SJCRH30 (cell line): ENCODE measurements at regions not wholly inside any gene's neighbourhood (a gene's known extent, or its start where the extent isn't known, plus 50 kb on each side); places are given as distances from the start of the nearest gene placed in this dataset.
A peak's percentile ranks its signal among the peaks of the same experiment; 100 is the strongest.

Source experiments
- DNase-seq, 2 experiments: peaks; one replicate each; pipeline ENCODE4 v3.0.0-alpha.2; 2015 to 2020
- H3K27ac ChIP-seq: fragments of 250-450 bp; sonication (Bioruptor Pico); 2 replicates; pipeline ENCODE4 v1.5.1; 2020; ENCODE audit warnings: mild to moderate bottlenecking, moderate library complexity
- H3K27me3 ChIP-seq: fragments of 250-450 bp; sonication (Bioruptor Pico); 2 replicates; pipeline ENCODE4 v1.5.1; 2020; ENCODE audit warnings: mild to moderate bottlenecking, moderate library complexity
- H3K36me3 ChIP-seq: fragments of 250-450 bp; sonication (Bioruptor Pico); 2 replicates; pipeline ENCODE4 v1.5.1; 2020; ENCODE audit warnings: mild to moderate bottlenecking, moderate library complexity
- H3K4me1 ChIP-seq: fragments of 250-450 bp; sonication (Bioruptor Pico); 2 replicates; pipeline ENCODE4 v1.5.1; 2020; ENCODE audit warnings: mild to moderate bottlenecking, moderate library complexity
- H3K4me3 ChIP-seq: fragments of 250-450 bp; sonication (Bioruptor Pico); 2 replicates; pipeline ENCODE4 v1.5.1; 2020; ENCODE audit warnings: mild to moderate bottlenecking, moderate library complexity
- H3K9me3 ChIP-seq: fragments of 250-450 bp; sonication (Bioruptor Pico); replicated peaks from 2 replicates; pipeline ENCODE4 v1.5.1; 2020; ENCODE audit warnings: mild to moderate bottlenecking, moderate library complexity

DNA sequence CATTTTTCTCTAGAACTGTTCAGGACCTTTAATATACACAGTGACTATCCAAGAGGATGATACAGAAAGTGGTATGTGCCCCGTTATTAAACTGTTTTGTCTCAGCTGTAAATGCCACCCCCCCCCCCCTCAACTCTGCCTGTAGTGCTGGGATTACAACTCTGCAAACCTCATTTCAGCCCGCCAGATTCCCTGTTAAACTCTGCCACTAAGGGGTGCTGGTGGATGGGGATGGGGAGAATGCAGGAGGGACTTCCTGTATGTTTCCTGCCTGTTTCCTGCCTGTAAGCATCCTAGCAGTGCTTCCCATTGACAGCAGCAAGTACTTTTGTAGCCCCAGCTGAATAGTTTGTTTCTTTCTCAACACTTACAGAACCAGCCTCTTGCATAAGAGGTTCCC is 301.7 kb upstream of the RORA start:
- Histone ChIP-seq H3K27ac (no peak overlapping the region), H3K4me3 (no peak overlapping the region), H3K36me3 (no peaks in the 10 kb centered on the region), H3K27me3 (no peaks in the 10 kb centered on the region), H3K4me1 (no peaks in the 10 kb centered on the region), H3K9me3 (no peaks in the 10 kb centered on the region)
- DNase-seq = peak; percentile 21 to 39

DNA sequence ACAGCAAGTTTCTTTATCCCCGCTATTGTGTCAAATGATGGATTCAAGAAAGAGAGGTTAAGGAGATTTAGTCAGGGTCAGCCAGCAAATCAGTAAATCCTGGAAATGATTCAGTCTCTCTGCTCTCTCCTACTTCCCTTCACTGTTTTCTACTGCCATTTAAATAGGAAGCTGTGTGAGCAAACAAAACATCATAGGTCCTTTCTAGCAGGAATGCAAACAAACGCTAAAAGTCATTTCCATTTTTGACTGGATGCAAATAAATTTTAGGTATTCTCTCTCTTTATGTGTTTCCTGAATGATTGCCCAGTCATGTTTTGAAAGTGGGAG is 299.4 kb upstream of the RORA start:
- Histone ChIP-seq H3K4me1 (no peaks in the 10 kb centered on the region), H3K9me3 (no peaks in the 10 kb centered on the region), H3K36me3 (no peaks in the 10 kb centered on the region), H3K27ac (no peak overlapping the region), H3K4me3 (no peak overlapping the region), H3K27me3 (no peaks in the 10 kb centered on the region)
- no peak for DNase-seq

DNA sequence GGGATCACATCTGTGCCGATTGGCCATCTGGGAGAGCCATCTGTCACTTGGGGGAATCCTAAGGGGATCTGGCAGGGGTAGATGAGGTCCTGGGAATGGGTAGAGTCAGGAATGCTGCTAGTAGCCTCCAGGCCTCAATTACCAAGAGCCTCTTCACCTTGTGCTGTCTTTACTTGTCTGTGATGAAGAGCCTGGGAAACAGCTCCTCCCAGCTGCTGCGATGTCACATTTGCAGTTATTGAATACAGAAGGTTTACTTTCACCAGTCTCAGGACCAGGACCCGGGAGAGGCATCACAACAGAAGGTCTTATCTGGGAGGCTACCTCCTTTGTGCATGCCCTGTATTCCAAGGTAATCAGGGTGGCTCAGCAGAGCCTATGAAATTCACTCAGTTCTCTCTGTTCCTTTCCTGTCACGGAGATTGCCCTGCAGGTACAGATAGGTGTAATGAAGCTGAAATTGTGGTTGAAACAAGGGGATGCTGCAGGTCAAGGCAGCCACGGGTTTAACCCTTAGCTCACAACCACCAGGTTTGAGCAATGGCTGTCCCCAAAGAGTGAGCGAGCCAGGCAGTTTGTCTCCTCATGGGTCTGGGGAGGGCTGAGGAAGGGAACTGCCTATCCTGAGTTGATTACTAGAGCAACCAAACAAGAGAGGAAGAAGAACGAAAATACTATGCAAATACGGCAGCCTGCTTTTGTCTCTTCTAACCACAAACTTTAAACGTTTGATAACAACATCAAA is 298.9 kb upstream of the RORA start:
- Histone ChIP-seq H3K36me3 (no peaks in the 10 kb centered on the region), H3K27me3 (no peaks in the 10 kb centered on the region), H3K9me3 (no peaks in the 10 kb centered on the region), H3K4me3 (no peak overlapping the region), H3K4me1 (no peaks in the 10 kb centered on the region), H3K27ac (no peak overlapping the region)
- no peak for DNase-seq

DNA sequence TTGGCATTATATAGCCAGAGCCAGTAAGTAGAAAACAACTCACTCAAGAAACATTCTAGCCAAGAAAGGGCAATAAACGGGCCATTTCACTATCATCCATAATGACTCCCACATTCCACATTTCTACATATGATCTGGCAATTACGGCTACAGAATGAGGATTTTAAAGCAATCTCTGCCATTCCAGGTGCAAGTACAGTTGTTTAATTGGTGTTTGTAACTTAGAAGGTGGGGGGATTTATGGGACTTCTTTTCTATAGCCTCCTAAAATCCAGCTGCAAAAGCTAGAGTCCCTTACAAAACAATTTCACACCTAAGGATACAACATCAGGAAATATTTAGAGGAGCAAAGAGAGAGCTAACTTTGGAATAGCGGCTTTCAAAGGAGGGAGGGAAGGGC is 295.4 kb upstream of the RORA start:
- DNase-seq = no peak
- H3K27ac ChIP-seq = no peak overlapping the region
- H3K36me3 ChIP-seq = no peaks in the 10 kb centered on the region
- no peak overlapping the region for H3K4me3 ChIP-seq
- peaks cover 7% of the 10 kb centered on the region for H3K4me1 ChIP-seq
- no peaks in the 10 kb centered on the region for H3K27me3 ChIP-seq
- H3K9me3 ChIP-seq = no peaks in the 10 kb centered on the region

DNA sequence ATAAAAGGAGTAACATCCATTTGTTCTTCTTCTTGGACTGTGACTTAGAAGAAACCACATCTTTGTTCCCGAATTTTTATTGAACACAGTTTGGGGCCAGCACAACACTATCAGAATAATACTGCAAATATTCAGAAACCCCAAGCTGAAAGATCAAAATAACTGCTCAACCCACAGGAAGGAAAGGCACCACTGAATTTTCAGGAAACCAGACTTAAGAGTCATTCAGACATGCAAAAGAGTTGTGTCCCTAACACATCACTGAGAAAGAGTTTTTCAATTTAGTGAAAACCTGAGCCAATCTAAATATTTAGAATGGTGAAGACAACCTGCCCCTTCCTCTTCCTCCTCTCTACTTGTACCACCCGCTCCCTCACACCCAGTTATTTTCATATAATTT is 295.0 kb upstream of the RORA start:
- no peaks in the 10 kb centered on the region for H3K27me3 ChIP-seq
- H3K36me3 ChIP-seq = no peaks in the 10 kb centered on the region
- H3K4me1 ChIP-seq = peaks cover 7% of the 10 kb centered on the region
- H3K9me3 ChIP-seq = no peaks in the 10 kb centered on the region
- H3K27ac ChIP-seq = no peak overlapping the region
- no peak for DNase-seq
- H3K4me3 ChIP-seq = no peak overlapping the region

DNA sequence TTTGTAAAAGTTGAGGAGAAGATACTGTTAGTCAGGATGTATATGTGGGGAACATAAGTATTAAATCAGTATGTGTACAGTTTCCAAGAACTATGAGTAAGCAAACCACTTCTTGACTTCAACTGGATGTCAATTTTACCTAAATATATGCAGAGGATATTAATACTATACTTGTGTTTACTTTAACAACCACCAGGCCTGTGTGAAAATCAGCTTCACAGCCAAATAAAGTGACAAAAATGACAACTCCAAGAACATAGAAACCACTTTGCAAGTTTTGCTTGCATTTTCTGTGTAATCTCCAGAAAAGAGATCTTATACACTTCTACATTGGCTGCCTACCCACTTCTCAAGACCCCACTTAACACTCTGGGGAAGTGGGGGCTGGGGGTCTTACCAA is 293.3 kb upstream of the RORA start:
- H3K27me3 ChIP-seq = no peaks in the 10 kb centered on the region
- no peaks in the 10 kb centered on the region for H3K9me3 ChIP-seq
- no peak for DNase-seq
- H3K27ac ChIP-seq = no peak overlapping the region
- no peak overlapping the region for H3K4me3 ChIP-seq
- H3K36me3 ChIP-seq = no peaks in the 10 kb centered on the region
- peaks cover 7% of the 10 kb centered on the region for H3K4me1 ChIP-seq

DNA sequence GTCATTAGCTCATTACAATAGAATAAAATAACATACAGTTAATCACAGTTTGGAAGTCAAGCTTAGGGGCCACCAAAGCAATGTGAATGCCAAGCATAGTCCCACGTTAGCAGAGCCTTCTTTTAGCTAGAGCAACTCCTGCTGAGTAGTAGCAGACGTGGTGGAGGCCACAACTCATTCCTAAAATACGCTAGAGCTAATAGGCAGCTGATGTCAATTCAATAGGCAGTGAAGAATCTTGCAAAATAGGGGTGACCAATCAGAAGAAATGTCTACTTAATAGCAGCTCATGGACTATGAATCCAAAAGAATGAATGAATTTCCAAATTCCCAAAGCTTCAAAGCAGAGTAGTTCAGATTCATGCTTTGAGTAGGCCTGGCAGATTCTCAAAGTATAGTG is 292.9 kb upstream of the RORA start:
- H3K9me3 ChIP-seq = no peaks in the 10 kb centered on the region
- H3K27me3 ChIP-seq = no peaks in the 10 kb centered on the region
- H3K27ac ChIP-seq = no peak overlapping the region
- peaks cover 7% of the 10 kb centered on the region for H3K4me1 ChIP-seq
- H3K4me3 ChIP-seq = no peak overlapping the region
- H3K36me3 ChIP-seq = no peaks in the 10 kb centered on the region
- no peak for DNase-seq

DNA sequence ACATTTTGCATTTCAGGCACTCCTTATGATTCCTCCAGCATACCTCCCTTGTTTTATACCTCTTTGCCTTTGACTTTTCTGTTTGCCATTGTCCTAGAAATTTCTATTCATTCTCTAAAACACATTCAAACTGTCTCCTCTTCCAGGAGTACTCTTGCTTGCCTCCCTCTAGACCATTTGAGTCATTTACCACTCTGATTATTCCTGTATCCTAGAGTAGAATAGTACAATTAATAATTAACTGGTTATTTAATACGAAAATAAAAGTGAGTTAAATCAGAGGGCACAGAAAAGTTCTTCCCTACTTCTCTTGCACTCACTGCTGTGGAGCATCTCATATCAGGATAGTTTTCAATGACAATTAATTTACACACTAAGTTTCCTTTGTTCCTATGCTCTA is 290.2 kb upstream of the RORA start:
- H3K36me3 ChIP-seq = no peaks in the 10 kb centered on the region
- no peaks in the 10 kb centered on the region for H3K9me3 ChIP-seq
- H3K4me3 ChIP-seq = no peak overlapping the region
- peaks cover 18% of the 10 kb centered on the region for H3K4me1 ChIP-seq
- no peak for DNase-seq
- no peak overlapping the region for H3K27ac ChIP-seq
- 0 out of 2 replicates have a peak, but pooled peaks cover 3% of the 10 kb centered on the region for H3K27me3 ChIP-seq

DNA sequence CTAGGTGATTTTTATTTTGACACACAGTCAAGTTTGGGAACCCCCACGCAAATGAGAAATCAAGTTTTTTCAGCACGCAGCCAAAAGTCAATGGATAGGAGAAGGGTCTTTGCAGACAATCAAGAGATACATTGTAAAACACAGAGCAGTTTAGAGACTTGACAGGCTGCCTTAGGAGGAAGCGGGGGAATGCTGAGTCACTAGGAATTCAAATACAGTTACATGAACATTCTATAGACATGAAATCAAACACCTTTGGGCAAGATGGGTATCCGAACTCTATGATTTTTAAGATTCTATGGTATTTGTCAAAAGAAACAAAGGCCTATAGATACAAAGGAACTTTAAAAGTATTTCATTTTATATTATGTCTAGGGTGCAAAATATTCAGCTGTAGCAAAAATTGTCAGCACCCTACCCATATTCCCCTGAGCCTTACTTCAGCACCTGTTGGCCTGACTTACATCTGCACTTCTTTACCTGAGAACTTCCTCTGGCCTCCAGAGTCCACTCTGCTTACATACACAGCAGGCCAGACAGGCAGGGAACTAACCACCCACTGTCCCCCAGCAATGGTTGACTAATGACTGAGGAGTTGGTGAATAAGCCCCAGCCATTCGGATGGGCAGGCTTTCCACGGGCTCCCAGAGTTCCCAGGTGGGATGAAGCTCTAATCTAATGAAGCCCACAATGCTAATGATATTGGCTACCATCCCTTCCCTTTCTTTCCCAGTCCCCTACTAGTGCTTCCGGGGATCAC is 289.3 kb upstream of the RORA start:
- Histone ChIP-seq H3K36me3 (no peaks in the 10 kb centered on the region), H3K4me1 (peaks cover 18% of the 10 kb centered on the region), H3K9me3 (no peaks in the 10 kb centered on the region), H3K4me3 (no peak overlapping the region), H3K27ac (no peak overlapping the region), H3K27me3 (0 out of 2 replicates have a peak, but pooled peaks cover 3% of the 10 kb centered on the region)
- DNase-seq = no peak

DNA sequence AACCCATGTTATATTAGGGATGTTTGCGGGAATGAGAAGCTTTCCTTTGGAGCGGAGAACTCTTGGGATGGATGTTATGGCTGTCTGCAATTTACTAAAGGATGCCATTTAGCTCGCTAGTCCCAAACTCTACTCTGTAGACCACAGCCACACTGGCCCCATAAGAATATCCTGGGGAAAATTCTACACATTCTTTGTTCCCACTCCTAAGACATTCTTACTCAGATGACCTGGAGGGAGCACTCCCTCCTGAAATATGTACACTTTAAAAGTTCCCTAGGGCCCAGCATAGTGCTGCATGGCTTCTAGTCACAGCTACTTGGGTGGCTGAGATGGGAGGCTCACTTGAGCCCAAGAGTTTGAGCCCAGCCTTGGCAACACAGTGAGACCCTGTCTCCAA is 288.7 kb upstream of the RORA start:
- Histone ChIP-seq H3K4me1 (peaks cover 18% of the 10 kb centered on the region), H3K4me3 (no peak overlapping the region)
- no peak for DNase-seq

DNA sequence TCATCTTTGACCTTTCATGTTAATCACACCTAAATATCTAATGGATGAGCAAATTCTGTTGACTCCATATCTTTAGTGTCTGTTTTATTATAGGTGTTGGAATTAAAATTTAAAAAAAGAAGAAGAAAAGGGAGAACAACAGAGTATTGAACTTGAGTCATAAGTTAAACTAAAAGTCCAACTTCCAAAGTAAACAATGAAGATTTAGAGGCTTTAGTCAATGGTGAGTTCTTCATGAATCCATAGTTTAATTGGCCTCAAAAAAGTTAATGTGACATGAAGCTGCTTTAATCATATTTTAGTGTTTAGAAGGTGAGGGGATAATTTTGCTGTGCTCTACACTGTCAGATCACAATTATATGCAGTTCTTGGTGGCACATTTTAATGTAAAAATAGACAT is 288.2 kb upstream of the RORA start:
- H3K4me1 ChIP-seq = peaks cover 18% of the 10 kb centered on the region
- H3K27me3 ChIP-seq = 0 out of 2 replicates have a peak, but pooled peaks cover 3% of the 10 kb centered on the region
- H3K36me3 ChIP-seq = no peaks in the 10 kb centered on the region
- H3K4me3 ChIP-seq = no peak overlapping the region
- H3K27ac ChIP-seq = no peak overlapping the region
- DNase-seq = no peak
- H3K9me3 ChIP-seq = no peaks in the 10 kb centered on the region

More for the DNA sequence above, 288.7 kb upstream of the RORA start:
- Histone ChIP-seq H3K9me3 (no peaks in the 10 kb centered on the region), H3K27ac (no peak overlapping the region), H3K27me3 (0 out of 2 replicates have a peak, but pooled peaks cover 3% of the 10 kb centered on the region), H3K36me3 (no peaks in the 10 kb centered on the region)

DNA sequence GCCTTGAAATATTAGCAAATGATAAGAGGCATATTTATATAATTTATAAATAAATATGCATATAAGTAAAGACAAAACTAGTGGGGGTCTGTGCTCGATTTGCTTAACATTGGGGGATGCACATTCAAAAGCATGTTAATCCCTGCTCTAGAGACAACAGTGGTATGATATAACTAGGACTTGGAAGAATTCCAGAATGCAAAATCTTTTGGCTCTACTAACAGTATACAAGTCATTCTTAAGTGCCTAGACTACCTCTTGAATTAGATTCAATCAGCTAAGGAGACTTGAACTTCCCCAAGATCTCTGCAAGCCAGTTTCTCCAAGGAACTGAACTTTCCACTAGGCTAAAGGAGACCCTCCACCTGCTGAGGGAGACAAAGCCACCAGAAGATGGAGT is 282.7 kb upstream of the RORA start:
- DNase-seq = no peak
- no peak overlapping the region for H3K4me3 ChIP-seq
- peaks cover 13% of the 10 kb centered on the region; the same call in 1 of the 2 replicates for H3K4me1 ChIP-seq
- H3K27me3 ChIP-seq = 0 out of 2 replicates have a peak, but pooled peaks cover 3% of the 10 kb centered on the region
- no peaks in the 10 kb centered on the region for H3K36me3 ChIP-seq
- H3K27ac ChIP-seq = no peak overlapping the region
- no peaks in the 10 kb centered on the region; the same call in 1 of the 2 replicates for H3K9me3 ChIP-seq

DNA sequence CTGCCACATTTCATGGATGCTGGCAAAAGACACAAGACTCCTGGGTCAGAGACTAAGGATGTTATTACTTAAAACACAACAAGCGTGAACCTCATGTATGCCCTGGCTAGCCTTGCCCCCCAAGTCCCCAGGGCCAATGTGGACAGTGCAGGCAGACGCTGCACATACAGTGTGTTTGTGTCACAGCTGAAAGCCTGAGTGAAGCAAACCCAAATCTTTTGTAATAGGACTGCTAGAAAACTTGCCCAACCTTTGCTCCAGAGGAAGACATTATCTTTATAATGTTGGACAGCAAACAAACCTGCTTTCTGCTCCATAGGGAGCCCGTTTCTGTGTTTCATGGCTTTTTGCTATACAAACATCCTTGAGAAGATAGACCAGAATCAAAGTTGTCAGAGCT is 282.0 kb upstream of the RORA start:
- H3K4me1 ChIP-seq = peaks cover 12% of the 10 kb centered on the region; the same call in 1 of the 2 replicates
- H3K27ac ChIP-seq = no peak overlapping the region
- 0 out of 2 replicates have a peak, but pooled peaks cover under 1% of the 10 kb centered on the region for H3K27me3 ChIP-seq
- no peaks in the 10 kb centered on the region for H3K36me3 ChIP-seq
- no peak for DNase-seq
- no peak overlapping the region for H3K4me3 ChIP-seq
- no peaks in the 10 kb centered on the region; the same call in 1 of the 2 replicates for H3K9me3 ChIP-seq

DNA sequence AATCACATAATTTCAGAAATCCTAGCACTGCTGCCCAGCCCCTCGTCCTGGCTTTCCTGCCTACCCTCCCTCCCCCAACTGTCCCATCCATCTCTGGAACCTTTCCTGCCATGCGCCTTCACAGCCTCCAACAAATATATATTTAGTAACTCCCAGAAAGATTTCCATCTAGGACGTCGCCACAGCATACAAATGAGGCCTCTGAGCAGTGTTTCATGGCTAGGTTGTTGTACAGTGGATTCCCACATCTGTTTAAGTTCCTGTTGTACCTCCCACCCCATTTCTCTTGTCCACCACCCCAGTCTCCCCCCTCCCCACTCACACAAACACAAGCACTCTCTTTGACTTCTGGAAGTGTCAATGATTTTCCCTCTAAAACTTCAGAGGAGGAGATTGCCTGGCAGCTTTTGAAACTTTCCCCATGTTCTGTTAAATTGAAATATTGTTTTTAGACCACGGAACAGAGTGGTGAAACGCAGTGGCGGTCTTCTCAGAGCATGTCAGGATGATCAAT is 280.3 kb upstream of the RORA start:
- H3K4me1 ChIP-seq = peaks cover 2% of the 10 kb centered on the region; the same call in 1 of the 2 replicates
- H3K27me3 ChIP-seq = no peaks in the 10 kb centered on the region
- H3K36me3 ChIP-seq = no peaks in the 10 kb centered on the region

DNA sequence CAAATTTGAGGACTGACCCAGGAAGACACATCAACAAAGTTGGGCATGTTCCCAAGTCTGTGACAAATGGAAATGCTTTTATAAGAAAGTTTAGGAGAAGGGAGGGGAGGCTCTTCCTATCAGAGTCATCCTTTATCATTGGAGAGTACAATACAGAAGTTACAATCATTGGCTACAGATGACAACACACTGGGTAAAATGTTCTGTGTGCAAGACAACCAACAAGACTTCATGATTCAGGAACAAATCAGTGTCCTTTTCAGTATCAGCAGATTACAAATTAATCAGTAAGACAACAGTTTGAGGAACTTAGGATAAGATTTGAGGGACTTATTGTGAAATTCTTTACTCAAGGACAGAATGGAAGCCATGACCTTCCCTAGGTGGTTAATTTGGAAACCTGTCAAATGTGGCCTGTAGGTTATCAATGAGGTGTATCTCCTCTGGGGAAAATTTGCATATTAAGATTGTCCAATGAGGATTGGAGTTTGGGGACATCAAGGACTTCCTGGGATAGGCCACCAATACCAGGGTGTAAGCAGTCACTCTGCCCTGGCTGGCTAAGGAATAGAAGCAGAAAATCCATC is 274.4 kb upstream of the RORA start:
- H3K4me1 ChIP-seq = peaks cover 6% of the 10 kb centered on the region; the same call in 1 of the 2 replicates
- H3K36me3 ChIP-seq = no peaks in the 10 kb centered on the region
- DNase-seq = no peak
- H3K4me3 ChIP-seq = no peak overlapping the region
- no peak overlapping the region for H3K27ac ChIP-seq
- no peaks in the 10 kb centered on the region for H3K27me3 ChIP-seq
- H3K9me3 ChIP-seq = no peaks in the 10 kb centered on the region

More for the DNA sequence above, 280.3 kb upstream of the RORA start:
- Histone ChIP-seq H3K27ac (no peak overlapping the region), H3K4me3 (no peak overlapping the region), H3K9me3 (no peaks in the 10 kb centered on the region; the same call in 1 of the 2 replicates)
- DNase-seq = no peak
